Activated naive CD4-positive, alpha-beta T cell treated with anti-CD3 and anti-CD28 coated beads, Interleukin-2, amount 10 ng/mL, durations not matched to agents 7 days and 5 days (primary cell): ENCODE measurements at regions not wholly inside any gene's neighbourhood (a gene's known extent, or its start where the extent isn't known, plus 50 kb on each side); places are given as distances from the start of the nearest gene placed in this dataset.
"Not testable (repeated sequence)": the region's sequence is repeated elsewhere in the genome, so short reads cannot be mapped to it uniquely, and the experiment has no call there.

ENCODE experiments used
- CTCF ChIA-PET: fragments of 350-600 bp; sonication (Branson Sonifier 250); formaldehyde crosslinking; loops from one replicate; lab custom pipeline; 2021; ENCODE audit warnings: antibody characterized with exemption; lab: Charles Lee
- DNase-seq: peaks from one replicate; pipeline ENCODE4 v3.0.0-alpha.2; 2020
- H3K27ac Mint-ChIP-seq: one replicate; pipeline ENCODE4 v1.8.0; 2021; ENCODE audit warnings: mild to moderate bottlenecking, moderate library complexity, mixed read lengths
- H3K27me3 Mint-ChIP-seq: one replicate; pipeline ENCODE4 v1.8.0; 2021; ENCODE audit warnings: mild to moderate bottlenecking, mixed read lengths
- H3K36me3 Mint-ChIP-seq: one replicate; pipeline ENCODE4 v1.8.0; 2021; ENCODE audit warnings: mixed read lengths
- H3K4me1 Mint-ChIP-seq: one replicate; pipeline ENCODE4 v1.8.0; 2021; ENCODE audit warnings: mixed read lengths
- H3K4me3 Mint-ChIP-seq: one replicate; pipeline ENCODE4 v1.8.0; 2021; ENCODE audit warnings: mild to moderate bottlenecking, moderate library complexity, mixed read lengths
- H3K9me3 Mint-ChIP-seq: one replicate; pipeline ENCODE4 v1.8.0; 2021; ENCODE audit warnings: mixed read lengths

DNA sequence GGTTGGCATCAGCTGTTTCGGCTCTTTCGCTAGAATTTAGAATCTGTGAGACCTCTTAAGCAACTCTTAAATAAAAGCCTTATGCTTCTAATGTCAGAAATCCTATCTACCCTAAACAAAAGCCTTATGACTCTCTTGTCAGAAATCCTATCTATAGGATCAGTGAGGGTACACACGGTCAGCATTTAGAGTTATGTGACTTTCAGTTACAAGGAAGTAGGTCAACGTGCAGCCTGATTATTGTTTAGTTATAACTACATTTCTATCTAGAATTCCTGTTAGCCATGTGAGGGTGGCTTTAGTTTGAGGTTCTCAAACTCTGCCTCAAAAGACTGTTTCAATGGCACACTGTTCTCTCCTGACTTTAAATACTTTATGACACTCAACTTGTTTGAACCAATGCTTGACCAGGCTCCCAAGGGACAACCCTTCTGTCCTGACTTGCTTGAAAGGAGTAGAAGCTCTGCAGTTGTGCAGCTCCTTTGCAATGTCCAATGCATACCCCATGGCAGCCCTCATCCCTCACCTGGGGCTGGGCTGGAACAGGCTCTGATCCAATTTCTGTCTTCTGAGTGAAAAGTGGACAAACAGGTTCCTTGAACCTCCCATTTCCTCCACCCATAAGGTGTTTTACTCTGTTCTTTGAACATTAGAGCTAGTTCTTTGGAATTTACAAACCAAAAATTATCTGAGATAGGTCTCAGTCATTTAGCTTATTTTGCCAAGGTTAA lies 251.6 kb upstream of the PIK3R1 start:
- Mint-ChIP-seq H3K4me1 (no peaks in the 10 kb centered on the region), H3K4me3 (no peak overlapping the region), H3K9me3 (no peaks in the 10 kb centered on the region), H3K27me3 (peaks cover 3% of the 10 kb centered on the region), H3K36me3 (no peaks in the 10 kb centered on the region), H3K27ac (no peak overlapping the region)
- DNase-seq = no peak
- CTCF ChIA-PET = no interaction called here

DNA sequence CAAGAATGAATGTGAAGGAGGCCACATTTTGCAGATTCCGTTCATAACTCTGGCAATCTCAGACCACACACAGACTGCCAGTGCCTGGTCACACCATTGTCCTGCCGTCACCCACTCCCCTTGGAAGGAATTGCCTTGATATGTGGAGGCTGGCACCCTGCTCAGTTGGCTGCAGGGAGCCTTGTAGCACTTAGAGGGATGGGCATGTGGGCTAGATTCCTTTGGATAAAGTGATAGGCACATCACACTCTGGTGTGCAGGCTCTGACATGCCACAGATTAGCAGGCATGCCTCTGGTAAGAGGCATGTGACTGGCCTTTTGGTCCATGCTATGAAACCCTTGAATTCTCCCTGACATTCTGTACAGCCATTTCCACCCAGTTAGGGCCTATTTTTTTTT lies 254.6 kb upstream of the PIK3R1 start:
- CTCF ChIA-PET = no interaction called here

DNA sequence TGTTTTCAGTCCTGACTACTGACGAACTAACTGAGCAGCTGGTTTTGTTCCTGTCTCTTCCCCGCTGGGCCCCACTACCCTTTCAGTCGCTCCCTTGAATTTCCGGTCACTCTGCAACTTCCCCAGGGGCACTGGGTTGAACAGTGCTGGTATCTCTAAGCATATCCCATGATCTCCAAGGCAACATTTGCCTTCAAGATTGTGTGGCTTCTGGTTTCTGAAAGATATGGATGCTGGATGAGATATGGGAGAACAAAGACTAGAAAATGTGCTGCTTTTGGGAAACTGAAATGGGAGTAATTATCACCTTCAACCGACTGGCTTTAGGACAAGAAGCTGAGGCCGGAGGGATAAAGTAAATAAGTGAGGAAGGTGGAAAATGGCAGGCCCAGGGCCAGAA lies 258.2 kb upstream of the PIK3R1 start:
- DNase-seq = no peak
- Mint-ChIP-seq H3K4me3 (no peak overlapping the region), H3K27me3 (peaks cover 7% of the 10 kb centered on the region), H3K36me3 (no peaks in the 10 kb centered on the region), H3K9me3 (no peaks in the 10 kb centered on the region), H3K4me1 (no peaks in the 10 kb centered on the region), H3K27ac (no peak overlapping the region)
- CTCF ChIA-PET = no interaction called here

More for the DNA sequence above, 254.6 kb upstream of the PIK3R1 start:
- Mint-ChIP-seq H3K9me3 (no peaks in the 10 kb centered on the region), H3K27me3 (peaks cover 3% of the 10 kb centered on the region), H3K4me1 (no peaks in the 10 kb centered on the region), H3K4me3 (no peak overlapping the region), H3K36me3 (no peaks in the 10 kb centered on the region), H3K27ac (no peak overlapping the region)
- no peak for DNase-seq

DNA sequence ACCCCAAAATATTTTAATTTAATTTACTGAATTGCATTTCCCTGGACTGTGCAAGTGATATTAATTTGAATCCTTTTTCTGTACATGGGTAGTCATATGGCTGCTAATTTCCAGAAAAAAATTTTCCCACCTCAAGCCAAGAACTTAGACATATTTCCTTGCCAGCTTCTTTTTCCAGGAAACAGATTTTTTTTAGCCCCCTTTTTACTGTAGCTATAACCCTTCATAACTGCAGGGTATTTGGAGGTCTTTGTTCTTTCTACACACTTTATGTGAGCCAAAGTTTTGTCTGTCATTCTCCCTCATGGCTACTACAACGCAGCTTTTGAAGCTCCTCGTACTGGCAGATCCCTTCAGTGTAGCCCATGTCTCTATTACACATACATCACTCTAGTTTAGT lies 261.2 kb upstream of the PIK3R1 start:
- Mint-ChIP-seq H3K4me1 (no peaks in the 10 kb centered on the region), H3K27me3 (peaks cover 7% of the 10 kb centered on the region), H3K36me3 (no peaks in the 10 kb centered on the region), H3K4me3 (no peak overlapping the region), H3K27ac (no peak overlapping the region), H3K9me3 (no peaks in the 10 kb centered on the region)
- CTCF ChIA-PET = no interaction called here
- DNase-seq = no peak

DNA sequence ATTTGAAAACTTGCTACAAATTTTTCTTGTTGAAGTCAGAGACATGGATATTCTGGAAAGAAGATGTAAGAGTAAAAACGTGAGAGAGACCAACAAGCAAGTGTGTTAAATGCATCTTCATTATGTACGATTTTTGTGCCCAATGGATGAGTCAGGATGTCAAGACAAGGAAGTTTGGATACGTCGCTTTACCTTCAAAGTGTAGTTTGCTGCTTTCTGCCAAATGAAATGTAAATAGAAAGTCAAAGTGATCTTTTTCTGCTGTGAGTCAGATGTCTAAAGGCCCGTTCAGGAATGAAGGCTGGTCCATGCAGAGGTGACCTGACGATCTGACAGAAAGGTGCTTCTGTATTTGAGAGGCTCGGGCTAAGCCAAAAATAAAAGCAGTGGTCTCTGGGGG lies 273.1 kb upstream of the PIK3R1 start:
- no peaks in the 10 kb centered on the region for H3K27me3 Mint-ChIP-seq
- H3K4me1 Mint-ChIP-seq = no peaks in the 10 kb centered on the region
- no peaks in the 10 kb centered on the region for H3K9me3 Mint-ChIP-seq
- H3K27ac Mint-ChIP-seq = no peak overlapping the region
- DNase-seq = no peak
- H3K4me3 Mint-ChIP-seq = no peak overlapping the region
- CTCF ChIA-PET = no interaction called here
- H3K36me3 Mint-ChIP-seq = no peaks in the 10 kb centered on the region

DNA sequence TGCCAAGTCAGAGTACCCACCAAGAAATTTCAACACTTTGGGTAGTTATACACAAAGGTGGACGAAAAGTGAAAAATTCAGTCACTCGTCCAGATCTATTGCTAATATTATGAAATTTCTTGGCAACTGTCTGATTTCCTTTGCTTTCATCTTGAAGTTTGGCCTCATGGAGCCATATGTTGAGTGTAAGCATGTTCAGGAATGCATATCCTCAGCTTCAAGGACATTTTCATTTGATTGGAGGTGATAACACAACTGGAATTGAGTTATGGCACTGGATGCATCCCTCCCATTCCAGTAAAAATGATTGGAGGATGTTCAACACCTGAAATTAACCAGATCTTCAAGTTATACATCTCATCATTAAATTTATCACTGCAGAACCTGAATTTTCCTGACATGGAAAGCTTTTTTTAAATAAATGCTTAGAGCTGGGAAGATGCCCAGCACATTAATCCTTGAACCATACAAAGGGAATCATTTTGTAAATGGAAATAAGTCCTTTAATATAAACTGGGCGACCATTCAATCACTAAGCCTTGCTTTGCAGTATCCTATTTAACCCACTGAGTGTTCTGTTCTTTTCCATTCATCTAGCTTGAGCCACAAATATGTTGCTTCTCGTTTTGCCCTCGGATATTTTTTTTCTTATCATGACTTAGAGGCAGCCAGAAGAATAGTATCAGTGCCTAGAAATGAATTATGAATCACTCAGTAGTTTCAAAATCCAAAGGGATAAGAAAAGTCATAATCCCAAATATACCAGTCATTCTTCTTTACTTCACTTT lies 273.7 kb upstream of the PIK3R1 start:
- Mint-ChIP-seq H3K4me3 (no peak overlapping the region), H3K27ac (no peak overlapping the region), H3K9me3 (no peaks in the 10 kb centered on the region), H3K27me3 (no peaks in the 10 kb centered on the region), H3K36me3 (no peaks in the 10 kb centered on the region), H3K4me1 (no peaks in the 10 kb centered on the region)
- CTCF ChIA-PET = no interaction called here
- DNase-seq = no peak

DNA sequence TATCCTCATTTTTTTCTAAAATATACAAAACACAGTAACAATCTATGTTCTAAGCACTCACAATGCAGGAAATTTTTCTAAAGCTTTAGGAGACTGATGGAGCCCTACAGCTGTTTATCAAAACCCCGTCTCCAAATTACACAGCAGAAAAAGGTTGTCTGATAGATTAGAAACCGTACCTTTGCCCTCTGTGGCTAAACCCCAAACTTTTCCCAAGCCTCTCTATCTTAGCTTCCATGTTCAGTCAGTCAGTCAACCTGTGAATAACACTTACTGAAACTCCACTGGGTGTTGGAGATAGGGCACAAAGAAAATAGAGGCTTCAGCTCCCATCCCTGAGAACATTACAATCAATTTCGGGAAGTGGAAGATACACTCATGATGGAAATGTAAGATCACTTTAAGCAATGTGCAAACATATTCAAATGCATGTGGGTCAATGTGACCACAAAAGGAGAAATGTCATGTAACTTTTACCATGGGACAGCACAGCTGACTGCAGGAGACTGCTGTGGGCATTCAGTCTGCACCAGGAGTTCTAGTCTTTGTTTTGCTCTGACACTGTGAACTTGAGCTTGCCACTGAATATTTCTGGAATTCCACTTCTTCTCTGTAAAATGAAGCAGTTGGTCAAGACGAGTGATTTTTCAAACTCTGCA lies 279.5 kb upstream of the PIK3R1 start:
- Mint-ChIP-seq H3K4me3 (no peak overlapping the region), H3K27ac (no peak overlapping the region), H3K27me3 (no peaks in the 10 kb centered on the region), H3K9me3 (peaks cover 2% of the 10 kb centered on the region), H3K4me1 (no peaks in the 10 kb centered on the region), H3K36me3 (no peaks in the 10 kb centered on the region)
- CTCF ChIA-PET = no interaction called here
- DNase-seq = no peak

DNA sequence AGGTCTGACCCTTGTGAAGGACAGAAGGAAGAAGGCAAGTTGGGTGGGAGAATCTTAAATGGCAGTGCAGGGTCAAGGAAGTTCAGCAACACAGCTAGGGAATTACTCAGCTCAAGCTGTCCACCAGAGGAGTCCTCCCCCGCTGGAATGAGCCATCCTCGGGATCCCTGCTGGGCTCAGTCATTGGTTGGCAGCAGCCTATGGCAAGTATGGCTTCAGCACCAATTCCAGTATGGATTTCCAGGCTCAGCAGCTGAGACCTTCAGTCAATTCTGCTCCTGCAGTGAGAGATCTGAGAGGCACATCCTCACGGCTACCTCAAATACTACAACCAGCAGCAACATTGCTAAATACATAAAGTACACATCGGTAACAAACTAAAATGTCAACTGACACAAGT lies 280.6 kb upstream of the PIK3R1 start:
- Mint-ChIP-seq H3K36me3 (no peaks in the 10 kb centered on the region), H3K27me3 (no peaks in the 10 kb centered on the region), H3K27ac (no peak overlapping the region), H3K4me3 (no peak overlapping the region), H3K9me3 (peaks cover 2% of the 10 kb centered on the region), H3K4me1 (no peaks in the 10 kb centered on the region)
- no peak for DNase-seq
- CTCF ChIA-PET = no interaction called here

DNA sequence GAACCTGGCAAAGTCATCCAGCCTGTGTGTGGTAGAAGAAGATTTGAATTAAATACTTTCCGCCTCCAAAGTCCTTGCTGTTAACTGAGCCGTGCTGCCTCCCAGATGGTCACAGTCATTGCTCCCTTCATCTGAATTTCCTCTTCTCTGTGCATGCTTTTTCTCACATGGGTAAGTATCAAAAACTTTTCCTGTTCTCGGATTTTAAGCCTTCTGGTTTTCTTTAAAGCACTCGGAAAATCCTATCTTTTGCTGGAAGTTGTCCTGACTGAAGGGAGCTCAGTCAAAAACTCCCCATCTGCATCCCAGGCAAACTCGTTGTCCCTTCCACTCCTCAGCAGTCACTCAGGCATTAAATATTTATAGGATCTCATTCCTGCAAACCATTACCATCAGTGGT lies 290.0 kb upstream of the PIK3R1 start:
- peaks cover 10% of the 10 kb centered on the region for H3K27me3 Mint-ChIP-seq
- H3K9me3 Mint-ChIP-seq = no peaks in the 10 kb centered on the region
- CTCF ChIA-PET = no interaction called here
- no peaks in the 10 kb centered on the region for H3K36me3 Mint-ChIP-seq
- no peaks in the 10 kb centered on the region for H3K4me1 Mint-ChIP-seq
- no peak overlapping the region for H3K4me3 Mint-ChIP-seq
- no peak overlapping the region for H3K27ac Mint-ChIP-seq
- no peak for DNase-seq

DNA sequence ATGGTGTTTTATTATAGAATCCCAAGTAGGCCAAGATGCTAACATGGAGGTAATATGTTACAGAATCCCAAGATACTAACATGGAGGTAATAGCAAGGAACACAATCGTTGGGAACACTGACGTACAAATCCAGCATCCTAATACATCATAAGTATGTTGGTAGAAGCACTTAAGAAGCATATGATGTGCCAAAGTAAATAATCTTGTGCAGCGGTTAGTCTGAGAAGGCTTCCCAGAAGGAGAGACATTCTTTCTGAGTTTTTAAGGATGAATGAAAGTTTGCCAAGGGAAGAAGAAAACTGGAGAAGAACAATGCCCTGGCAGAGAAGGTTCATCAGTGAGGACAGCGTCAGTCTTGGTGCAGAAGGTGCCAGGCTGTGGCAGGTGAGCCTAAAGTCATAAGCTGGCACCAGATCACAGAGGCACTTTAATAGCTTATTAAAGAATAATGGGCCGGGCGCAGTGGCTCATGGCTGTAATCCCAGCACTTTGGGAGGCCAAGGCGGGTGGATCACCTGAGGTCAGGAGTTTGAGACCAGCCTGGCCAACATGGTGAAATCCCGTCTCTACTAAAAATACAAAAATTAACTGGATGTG lies 294.5 kb upstream of the PIK3R1 start:
- H3K4me1 Mint-ChIP-seq = no peaks in the 10 kb centered on the region
- CTCF ChIA-PET = no interaction called here
- no peak for DNase-seq

DNA sequence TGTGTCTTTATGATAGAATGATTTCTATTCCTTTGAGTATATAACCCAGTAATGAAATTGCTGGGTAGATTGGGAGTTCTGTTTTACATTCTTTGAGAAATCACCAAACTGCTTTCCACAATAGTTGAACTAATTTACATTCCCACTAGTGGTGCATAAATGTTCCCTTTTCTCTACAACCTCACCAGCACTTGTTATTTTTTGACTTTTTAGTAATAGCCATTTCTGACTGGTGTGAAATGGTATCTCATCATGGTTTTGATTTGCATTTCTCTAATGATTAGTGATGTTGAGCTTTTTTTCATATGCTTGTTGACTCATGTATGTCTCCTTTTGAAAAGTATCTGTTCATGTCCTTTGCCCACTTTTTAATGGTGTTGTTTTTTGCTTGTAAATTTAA lies 296.0 kb upstream of the PIK3R1 start:
- H3K27ac Mint-ChIP-seq, H3K27me3 Mint-ChIP-seq, H3K4me3 Mint-ChIP-seq, CTCF ChIA-PET, H3K9me3 Mint-ChIP-seq, H3K4me1 Mint-ChIP-seq, DNase-seq, H3K36me3 Mint-ChIP-seq: not testable (repeated sequence)

More for the DNA sequence above, 294.5 kb upstream of the PIK3R1 start:
- Mint-ChIP-seq H3K9me3 (no peaks in the 10 kb centered on the region), H3K27ac (no peak overlapping the region), H3K36me3 (no peaks in the 10 kb centered on the region), H3K27me3 (peaks cover 13% of the 10 kb centered on the region), H3K4me3 (no peak overlapping the region)

DNA sequence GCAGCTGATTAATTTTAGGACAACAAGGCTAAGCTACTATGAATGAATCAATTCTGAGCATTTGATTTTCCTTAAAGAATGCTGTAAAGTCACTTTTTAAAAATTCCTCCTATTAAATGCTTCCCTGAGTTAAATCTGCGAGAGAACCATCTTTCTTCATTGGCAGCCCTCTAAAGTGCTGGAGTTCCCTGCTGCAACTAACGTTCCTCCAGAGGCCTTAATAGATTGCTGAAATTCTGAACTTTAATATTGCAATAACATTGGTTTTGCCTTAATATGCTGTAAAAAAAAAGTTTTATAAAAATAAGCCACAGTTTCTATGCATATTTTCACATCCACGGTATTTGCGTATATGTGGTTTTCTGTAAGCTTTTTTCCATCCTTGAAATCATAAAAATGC lies 298.0 kb upstream of the PIK3R1 start:
- Mint-ChIP-seq H3K4me1 (no peaks in the 10 kb centered on the region), H3K36me3 (no peaks in the 10 kb centered on the region), H3K27me3 (peaks cover 4% of the 10 kb centered on the region), H3K9me3 (no peaks in the 10 kb centered on the region), H3K4me3 (no peak overlapping the region), H3K27ac (no peak overlapping the region)
- CTCF ChIA-PET = no interaction called here
- DNase-seq = no peak

DNA sequence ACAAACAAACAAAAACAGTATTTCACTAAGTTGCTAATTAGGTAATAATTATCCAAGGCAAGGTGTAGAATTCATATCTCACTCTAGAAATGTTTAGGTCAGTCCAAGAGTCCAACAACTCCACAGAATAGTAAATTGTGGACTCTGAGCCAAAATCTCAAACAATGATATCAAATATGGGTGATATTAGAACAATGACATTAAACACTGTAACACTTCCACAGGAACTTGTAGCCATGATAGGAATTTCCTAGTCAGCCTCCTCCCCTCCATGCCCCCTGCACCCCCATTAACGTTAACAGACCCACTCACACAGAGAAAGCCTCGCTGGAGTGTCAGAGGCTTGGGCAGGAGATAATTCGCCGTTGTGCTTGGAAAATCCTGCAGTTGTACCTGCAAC lies 305.0 kb upstream of the PIK3R1 start:
- no peaks in the 10 kb centered on the region for H3K36me3 Mint-ChIP-seq
- H3K4me1 Mint-ChIP-seq = no peaks in the 10 kb centered on the region
- CTCF ChIA-PET = no interaction called here
- no peaks in the 10 kb centered on the region for H3K9me3 Mint-ChIP-seq
- no peak overlapping the region for H3K27ac Mint-ChIP-seq
- DNase-seq = no peak
- no peak overlapping the region for H3K4me3 Mint-ChIP-seq
- H3K27me3 Mint-ChIP-seq = peaks cover 4% of the 10 kb centered on the region

DNA sequence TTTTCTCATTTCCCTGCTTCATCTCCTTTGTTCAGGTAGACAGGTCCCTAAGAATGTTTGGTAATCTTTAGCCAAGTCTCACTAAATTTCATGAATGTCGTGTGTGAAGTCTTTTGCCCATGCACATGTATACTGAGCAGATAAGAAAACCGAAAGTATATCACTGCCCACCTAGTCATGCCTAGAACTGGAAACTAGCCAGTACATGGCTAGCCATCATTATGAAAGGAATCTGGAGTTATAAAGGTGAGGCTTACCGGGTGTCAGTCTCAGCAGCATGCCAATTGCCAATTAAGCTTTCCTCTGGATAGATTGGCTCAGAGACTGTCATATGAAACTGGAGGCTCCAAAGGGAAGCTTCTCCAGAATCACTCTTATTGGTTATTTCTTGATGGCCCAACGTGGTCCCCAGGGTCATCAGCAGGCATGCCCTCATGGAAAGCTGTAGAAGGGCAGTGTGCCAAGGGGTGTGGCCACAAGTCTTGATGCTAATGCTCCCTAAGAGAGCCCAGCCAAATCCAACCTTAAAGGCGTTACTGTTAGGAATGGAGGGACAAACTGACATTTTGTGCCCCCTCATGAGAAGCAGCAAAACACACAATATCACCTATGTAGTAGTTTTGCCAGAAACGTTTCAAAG lies 307.3 kb upstream of the PIK3R1 start:
- Mint-ChIP-seq H3K27me3 (peaks cover 4% of the 10 kb centered on the region), H3K4me3 (no peak overlapping the region), H3K36me3 (no peaks in the 10 kb centered on the region), H3K27ac (no peak overlapping the region), H3K4me1 (no peaks in the 10 kb centered on the region), H3K9me3 (no peaks in the 10 kb centered on the region)
- DNase-seq = no peak
- CTCF ChIA-PET = no interaction called here
